SW480 (cell line): ENCODE measurements at regions not wholly inside any gene's neighbourhood (a gene's known extent, or its start where the extent isn't known, plus 50 kb on each side); places are given as distances from the start of the nearest gene placed in this dataset.

Source experiments
- DNase-seq: peaks from one replicate; pipeline ENCODE4 v3.0.0-alpha.2; 2016; ENCODE audit warnings: low spot score

DNA sequence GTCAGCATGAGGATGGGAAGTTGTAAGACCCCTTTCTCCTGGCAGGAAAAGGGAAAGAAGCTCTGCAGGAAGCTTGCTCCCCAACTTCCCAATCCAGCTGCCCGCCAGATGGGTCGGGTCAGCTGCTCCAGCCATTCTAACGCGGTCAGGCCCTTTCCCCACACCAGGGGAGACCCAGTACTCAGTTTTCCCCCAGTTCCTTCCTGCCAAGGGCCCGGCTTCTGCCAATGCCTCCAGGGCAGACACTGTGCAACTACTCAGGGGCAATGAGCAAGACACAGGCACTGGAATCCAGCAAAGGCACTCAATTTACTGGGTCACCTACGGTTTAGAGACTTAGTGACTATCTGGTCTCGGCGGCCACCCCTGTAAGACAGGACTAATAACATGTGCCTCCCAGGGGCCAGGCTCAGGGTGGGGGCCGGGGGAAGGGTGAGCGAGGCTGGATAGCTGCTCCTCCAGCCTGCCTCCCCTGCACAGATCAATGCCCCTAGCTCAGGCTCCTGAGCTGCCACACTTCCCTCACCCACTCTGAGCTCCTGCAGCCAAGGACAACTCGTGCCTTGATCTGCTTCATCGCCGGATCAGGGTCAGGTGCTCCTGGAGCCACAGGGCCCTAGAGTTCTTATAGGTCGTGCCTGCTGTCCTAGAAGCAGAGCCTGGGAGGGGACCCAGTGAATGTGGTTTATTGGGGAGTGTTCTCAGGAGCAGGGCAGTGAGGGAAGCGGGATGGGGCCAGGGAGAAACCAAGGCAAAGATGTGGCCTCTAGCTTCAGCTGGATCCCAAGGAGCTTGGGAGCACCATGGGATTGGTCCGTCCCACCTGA, 171.1 kb downstream of the ZFP36L2 start:
- no peak for DNase-seq

DNA sequence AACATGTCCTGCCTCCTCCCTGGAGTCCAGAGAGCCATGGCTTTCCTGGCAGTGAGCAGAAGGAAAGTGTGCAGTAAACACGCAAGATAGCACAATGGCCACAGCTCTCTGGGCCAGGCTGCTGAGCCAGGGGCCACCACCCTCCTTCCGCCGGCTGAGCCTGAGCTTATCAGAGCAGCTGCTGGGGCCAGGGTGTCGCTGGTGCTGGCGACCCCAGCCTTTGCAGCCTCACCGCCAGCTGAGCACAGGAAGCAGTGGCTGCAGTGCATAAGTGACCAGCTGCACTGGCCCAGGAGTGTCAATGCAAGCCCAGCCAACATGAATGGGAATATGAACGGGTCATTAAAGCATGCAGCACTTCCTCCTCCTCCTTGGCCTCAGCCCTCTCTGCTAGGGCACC, 172.0 kb downstream of the ZFP36L2 start:
- no peak for DNase-seq

DNA sequence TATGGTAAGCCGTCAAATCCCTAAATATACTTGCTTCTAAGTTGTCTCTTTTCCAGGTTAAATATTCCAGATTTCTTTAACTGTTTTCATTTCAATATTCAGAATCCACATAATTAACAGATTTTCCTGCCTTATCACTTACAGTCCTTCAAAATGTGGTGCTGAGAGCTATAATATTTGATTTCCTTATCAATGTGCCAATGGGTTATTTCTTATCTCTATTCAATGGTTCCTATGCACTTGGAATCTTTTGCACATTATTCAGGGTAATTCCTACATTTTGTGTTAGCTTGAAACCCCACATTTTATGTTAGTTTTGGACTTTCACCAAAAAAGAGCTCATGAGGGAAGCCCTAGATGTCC, 173.5 kb downstream of the ZFP36L2 start:
- no peak for DNase-seq

DNA sequence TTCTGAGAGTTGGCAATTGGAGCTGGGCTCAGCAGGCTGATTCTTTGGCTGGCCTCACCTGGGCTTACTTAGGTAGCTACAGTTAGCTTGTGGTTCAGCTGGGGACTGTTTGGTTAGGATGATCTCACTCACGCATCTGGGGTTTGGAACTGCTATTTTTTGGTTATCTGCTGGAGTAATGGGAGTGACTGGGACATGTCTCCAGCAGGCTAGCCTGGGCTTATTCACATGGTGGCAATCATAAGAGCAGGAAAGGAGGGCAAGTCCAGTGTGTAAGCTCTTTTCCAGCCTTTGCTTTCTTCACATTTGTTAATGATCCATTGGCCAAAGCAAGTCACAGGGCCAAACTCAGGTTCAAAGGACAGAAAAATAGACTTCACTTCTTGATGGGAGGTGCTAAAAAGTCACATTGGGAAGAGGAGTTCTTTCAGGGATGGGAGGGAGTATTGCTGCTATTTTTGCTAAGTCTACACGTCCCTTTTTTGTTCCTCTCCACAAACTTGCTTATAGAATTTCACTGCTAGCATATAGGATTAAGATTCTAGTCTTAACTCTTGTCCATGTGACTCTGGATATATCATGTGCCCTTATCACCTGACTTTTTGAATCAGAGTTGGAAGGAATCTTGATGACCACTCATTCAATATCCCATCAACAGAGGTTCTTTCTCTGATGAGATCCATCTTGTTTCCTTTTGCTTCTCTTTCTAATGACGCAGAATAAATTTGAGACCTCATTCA, 174.0 kb downstream of the ZFP36L2 start:
- no peak for DNase-seq

DNA sequence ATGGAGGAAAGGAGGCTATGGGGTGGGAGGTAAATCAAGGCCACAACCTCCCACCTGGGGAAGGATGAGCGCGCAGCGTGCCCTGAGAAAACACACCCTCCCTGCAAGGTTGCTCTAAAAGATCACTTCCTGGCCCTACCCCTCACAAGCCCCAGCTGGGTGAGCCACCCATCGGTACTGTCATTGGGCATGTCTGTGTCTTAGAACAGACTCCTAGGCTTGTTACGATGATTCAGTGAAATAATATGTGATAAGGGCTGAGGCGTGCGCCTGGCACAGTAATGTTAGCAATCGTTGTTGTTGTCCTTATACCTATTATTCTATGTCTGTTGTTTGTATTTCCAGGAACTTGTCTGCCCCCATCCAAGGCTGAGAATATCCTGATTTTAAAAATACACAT, 175.1 kb downstream of the ZFP36L2 start:
- peak; percentile 55 for DNase-seq

DNA sequence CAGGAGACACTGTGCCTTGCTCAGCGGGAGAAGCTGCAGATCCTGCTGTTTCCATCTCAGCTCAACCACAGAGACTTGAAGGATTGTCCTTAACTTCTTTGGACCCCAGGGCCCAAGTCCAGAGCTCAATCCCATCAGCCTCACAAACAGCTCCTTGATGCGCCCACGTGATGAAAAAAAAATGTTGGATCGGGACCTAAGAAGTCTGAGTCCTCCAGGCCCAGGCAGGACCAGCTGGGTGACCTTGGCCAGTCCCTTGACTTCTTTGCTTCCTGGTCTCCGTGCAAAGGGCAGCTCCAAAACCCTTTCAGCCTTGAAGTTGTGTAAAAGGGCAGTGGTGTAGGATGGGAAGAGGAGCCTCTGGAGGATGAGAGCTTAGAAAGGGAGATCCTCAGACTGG, 175.5 kb downstream of the ZFP36L2 start:
- no peak for DNase-seq

DNA sequence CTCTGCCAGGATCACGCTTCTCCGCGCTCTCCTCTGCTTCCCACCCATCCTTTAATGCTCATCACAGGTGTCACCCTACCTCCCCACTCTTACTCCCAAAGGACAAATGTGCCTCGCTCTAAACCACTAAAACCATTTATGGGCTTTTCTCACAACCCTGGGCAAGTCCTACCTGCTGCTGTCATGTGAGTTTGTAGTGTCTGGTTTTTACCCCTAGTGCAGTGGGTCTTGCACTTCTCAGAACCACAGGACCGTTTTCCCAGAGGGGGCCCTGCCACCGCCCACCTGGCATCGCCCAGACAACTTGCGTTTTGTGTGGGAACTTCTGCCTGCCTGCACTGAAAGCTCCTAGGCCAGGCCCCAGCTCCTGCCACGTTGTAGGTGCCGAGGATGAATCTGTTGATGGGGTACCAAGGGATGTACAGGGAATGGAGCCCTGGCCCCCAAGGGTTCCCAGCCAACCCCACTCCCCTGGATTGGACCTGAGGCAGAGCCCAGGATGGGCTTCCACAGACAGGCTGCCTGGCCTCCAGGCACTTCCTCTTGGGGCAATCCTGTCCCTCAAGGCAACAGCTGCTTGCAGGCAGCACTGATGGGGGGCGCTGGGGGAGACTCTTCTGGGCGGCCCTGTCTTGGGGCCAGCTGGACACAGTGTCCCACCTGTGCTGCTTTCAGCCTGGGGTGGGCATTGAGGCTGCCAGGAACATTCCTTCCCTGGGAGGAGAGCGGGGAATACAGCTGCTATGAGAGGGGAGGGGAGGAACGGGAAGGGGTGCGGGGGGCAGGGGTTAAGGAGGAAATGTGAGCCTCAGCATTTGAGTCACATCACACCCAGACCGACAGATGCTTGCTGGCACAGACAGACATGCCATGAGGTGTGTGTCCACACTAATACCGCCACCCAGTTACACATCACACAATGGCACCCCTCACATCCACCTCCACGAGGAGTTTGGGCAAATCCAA, 176.3 kb downstream of the ZFP36L2 start:
- DNase-seq = no peak

DNA sequence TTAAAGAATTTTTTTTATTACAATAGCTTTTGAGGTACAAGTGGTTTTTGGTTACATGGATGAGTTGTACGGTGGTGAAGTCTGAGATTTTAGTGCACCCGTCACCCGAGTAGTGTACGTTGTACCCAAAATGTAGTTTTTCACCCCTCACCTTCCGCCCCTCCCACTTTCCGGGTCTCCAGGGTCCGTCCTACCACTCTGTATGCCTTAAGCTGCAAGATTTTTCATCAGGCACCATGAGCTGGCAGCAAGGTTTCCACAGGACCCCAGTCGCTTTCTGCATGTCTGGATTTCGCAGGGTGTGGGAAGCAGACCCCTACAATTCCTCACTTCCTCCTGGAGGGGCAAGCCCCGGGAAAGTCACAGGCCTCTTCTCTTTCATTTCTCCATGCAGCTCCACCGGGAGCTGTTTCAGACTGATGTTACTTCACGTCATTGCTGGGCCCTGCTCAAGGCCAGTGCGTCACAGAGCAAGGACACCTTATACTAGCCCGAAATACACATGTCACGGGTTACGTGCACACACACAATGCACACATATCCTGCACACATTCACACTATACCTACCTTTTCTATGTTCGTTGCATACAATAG, 179.1 kb downstream of the ZFP36L2 start:
- DNase-seq = no peak

DNA sequence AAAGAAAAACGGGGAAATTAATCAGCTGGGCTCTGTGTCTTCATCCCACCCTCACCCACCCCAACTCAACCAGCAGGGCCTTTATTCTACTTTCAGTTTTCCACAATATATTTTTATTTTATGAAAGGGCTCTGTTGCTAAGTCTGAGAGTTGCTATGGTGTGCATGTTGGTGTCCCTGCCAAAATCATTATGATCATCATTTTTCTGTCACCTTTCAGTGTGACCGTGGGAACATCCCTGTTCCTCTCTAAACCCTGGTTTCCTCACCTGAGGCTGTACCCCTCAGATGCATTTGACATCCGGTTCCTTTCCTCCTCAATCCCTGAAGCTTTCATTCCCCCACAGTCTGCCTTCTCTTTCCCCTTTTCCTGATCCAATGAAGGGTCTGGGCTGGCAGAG, 180.5 kb downstream of the ZFP36L2 start:
- DNase-seq = no peak

DNA sequence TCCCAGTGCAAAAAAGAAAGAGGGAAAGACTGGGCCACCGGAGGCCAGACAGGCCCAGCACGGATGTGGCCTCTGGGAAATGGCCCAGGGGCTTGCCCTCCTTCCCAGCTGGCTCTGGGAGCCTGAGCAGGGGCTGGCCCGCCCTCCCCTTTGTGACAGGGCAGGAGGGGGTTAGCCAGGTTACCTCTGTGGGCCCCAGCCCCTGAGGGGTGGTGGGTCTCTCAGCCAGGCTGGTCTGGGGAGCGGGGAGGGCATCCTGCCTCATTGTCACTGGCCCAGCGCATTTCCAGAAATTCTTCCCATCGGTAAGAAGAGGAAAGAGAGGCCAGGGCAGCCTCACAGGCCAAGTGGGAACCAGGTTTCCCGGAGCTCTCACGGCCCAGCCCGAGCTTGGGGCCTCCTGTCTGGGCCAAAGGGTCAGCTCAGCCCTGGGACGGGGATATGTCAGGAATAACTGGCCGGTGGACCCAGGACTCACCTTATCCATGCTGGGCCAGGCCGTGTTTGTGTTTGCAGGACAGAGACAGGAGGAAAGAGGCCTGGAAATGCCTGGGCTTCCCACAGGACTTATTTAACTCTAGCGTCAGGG, 182.2 kb downstream of the ZFP36L2 start:
- no peak for DNase-seq

DNA sequence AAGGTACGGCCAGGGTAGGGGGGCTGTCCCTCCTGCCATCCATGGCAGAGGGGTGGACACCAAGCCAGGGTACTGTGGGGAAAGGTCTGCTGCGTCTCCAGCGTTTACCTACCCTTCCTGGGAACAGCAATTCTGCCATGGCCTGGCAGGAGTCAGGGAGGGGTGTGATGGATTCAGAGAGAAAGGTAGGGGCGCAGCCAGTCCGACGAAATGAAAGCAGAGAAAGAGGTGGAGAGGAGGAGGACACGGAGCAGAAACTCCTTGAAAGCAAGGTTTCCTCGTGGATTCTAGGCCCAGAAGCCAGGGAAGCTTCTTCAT, 182.9 kb downstream of the ZFP36L2 start:
- no peak for DNase-seq

DNA sequence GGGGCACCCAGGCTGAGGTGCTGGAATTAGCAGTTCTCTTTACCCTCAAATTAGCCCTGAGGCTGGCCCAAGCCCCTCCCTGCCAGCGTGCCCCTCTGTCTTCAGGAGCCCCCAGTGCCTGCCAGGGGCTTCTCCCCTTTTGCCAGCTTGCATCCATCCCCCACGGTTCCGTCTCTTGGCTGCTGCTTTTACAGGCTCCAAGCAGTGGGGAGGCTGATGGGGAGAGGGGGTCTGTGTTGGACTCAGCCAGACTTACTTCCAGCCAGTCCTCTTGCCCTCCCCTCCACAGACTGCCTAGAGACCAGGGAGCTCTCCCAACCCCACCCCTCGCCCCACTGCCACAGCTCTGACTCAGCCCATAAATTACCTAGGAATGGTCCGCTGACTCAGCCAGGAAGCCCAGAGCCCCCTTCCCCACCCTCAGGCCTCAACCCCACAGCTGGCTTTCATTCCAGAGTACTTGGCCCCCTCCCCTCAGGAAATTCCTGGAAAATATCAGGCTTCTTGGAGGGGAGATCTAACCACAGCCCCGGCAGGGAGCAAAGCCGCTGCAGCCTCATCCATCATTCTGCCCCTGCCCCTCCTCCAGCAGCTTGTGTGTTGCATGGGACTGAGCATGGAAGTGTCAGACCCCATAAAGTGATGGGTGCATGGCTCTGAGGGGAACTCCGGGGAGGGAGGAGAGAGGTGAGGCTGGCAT, 184.6 kb downstream of the ZFP36L2 start:
- peak; percentile 94 for DNase-seq

DNA sequence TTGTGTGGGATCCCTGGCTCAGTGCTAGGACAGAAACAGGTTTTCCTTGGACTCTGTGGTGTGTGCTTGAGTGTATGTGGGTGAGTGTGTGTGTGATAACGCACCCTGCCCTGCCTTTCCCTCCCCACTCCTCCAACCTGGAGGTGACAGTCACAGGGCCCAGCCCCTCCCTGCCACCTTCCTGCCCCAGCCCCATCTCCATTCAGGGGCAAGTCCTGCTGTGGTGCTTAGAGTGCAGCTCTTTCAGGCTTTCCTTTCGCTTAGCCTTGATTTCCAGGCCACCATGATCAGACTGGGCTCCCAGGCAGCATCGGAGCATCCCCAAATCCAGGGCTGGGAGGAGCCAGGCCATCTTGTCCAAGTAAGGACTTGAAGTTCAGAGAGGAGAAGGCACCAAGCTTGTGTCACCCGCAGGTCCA, 185.2 kb downstream of the ZFP36L2 start:
- DNase-seq = peak; percentile 44

DNA sequence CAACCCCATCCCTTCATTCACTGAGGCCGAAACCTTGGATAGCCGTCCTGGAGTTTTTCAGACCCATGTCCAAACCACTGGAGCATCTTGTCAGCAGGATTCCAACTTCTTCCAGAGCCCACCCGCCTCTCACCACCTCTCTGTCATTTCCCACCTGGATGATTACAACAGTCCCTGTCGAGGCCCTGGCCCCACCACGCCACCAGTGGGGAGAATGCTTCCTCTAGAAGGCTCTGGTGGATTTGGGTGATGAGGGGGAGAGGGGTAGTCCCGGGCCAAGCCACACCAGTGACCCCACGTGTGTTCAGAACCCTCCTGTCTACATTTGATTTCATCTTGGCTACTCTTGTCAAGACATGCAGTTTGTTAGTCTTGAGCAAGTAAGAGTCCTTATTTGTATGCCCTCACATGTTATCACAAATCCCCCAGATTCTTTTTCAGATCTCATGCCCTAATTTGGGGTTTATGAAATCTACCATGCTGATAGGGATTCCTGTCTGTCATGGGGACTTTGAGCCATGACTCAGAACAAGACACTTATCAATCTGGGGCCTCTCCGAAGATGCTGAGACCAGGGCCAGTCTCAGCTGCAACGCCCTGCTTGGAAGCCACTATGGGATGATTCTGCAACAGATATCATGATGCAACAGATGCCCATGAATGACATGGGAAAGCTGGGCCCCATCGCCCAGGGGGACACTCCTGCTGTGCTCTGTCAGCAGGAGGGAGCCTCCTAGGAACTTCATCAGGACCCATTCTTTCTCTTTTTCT, 186.1 kb downstream of the ZFP36L2 start:
- DNase-seq = peak; percentile 52

DNA sequence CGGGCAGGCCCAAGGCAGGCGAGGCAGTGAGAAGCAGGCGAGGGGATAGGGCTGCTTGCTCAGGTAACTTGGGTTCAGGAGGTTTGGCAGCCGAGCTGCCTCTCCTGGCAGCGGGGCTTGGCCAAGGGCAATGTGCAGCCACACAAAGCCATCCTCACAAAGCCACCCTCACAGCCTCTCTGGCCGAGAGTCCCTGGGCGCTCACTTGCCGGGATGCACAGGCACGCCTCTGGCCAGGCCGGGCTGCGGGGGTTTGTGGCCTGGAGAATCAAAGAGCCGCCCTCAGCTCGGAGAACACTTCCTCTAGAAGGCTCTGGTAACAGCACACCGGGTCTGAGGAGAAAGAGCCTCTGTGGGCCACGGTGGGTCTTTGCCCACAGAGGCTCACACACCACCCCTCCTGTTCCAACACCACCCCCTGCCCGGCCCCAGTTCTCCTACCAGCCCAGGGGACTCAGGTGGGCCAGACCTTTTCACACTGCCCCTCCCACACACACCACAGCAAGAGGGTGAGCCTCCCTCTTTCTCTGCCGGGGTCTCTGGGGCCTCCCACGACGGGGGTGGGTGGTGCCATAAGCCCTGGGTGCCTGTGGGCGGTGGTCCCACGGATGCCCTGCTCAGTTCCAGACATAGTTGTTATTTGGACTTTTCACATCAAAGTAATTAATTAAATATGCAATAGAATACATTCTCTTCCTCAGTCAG, 186.9 kb downstream of the ZFP36L2 start:
- DNase-seq = peak; percentile 88

DNA sequence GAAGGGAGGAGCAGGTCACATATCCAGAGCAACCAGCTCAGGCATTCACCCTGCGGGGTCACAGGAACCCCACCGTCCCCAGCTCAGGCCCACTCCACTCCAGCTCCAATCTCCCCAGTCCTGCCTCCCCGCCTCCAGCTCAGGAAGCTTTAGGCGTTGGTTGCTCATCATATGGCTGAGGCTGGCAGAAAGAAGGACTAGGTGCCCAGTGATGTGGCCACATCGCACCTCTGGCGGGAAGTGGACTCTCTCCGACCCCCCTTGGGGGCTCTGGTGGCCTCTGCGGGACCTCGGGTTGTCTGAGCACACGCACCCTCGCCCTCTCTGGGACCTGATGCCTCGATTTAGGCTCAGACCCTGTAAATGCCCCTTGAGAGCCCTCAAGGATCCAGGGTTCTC, 187.7 kb downstream of the ZFP36L2 start:
- DNase-seq = no peak

DNA sequence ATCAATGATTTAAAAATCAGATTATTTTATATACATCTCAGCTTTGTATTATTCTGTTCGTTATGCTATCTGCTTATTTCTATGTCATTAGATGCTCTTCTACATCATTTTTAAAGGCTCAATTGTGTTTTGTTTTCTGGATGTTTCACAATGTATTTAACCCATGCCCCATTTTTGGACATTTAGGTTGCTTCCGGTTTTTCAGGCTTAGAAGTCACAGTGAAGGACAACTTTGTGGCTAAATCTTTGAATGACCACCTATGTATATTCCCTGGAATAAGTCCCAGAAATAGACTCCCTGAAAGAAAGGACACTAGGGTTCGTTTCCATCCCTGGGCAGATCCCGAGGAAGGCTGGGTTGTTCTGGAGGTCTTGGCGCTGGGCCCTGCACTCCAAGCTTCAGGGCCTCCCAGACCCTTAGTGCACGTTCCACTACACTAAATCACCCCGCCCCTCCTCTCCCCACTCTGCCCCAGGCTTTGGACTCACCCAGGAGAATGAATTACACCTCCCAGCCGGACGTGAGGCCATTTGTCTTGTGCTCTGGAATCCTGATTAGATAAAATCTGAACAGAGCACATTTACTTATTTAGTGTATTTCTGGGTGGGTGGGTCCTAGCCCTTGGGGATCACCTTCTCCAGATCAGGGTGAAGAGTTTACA, 188.2 kb downstream of the ZFP36L2 start:
- DNase-seq = no peak

DNA sequence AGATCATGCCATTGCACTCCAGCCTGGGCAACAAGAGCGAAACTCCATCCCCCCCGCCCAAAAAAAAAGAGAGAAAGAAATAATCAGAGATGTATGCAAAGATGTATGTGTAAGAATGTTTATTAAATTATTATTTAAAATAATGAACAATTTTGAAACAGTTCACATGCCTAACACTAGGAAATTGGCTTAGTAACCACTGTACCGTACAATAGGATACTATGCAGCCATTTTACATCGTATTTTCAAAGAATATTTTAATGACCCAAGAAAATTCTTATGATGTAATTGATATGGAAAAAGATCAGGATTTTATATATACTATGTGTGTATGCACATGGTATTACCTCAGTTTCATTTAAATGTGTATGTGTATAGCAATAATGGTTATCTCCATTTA, 190.5 kb downstream of the ZFP36L2 start:
- DNase-seq = no peak

DNA sequence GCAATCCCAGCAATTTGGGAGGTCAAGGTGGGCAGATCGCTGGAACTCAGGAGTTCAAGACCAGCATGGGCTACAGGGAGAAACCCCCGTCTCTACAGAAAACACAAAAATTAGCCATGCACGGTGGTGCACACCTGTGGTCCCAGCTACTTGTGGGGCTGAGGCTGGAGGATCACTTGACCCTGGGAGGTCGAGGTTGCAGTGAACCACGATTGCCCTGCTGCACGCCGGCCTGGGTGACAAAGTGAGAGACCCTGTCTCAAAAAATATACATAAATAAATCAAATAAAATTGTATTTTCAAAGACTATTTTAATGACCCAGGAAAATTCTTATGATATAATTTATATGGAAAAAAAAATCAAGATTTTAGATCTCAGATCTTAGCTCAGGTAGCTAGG, 191.5 kb downstream of the ZFP36L2 start:
- DNase-seq = no peak
